ENCODE measurements at regions not wholly inside any gene's neighbourhood (a gene's known extent, or its start where the extent isn't known, plus 50 kb on each side); places are given as distances from the start of the nearest gene placed in this dataset.

GRCh38 chr9:706073-706472, 135.4 kb upstream of the DMRT1 start:
- no peak for TF ChIP-seq CTCF (IDR thresholded peaks at IDR 0.05)
- TF ChIP-seq POLR2A (IDR thresholded peaks at IDR 0.05), result no peak
